ES-I3 (cell line): ENCODE measurements at regions not wholly inside any gene's neighbourhood (a gene's known extent, or its start where the extent isn't known, plus 50 kb on each side); places are given as distances from the start of the nearest gene placed in this dataset.

ENCODE experiments used
- H3K36me3 ChIP-seq: 2 replicates; pipeline ENCODE4 v1.6.1; 2013; ENCODE audit warnings: mild to moderate bottlenecking, low read length, control low read depth, moderate library complexity; ENCODE audit not compliant: insufficient read depth
- H3K4me1 ChIP-seq: 2 replicates; pipeline ENCODE4 v1.6.1; 2013; ENCODE audit warnings: mild to moderate bottlenecking, control low read depth, low read length; ENCODE audit not compliant: insufficient read depth
- H3K9ac ChIP-seq: 2 replicates; pipeline ENCODE4 v1.6.1; 2013; ENCODE audit warnings: low read depth, mild to moderate bottlenecking, low read length, moderate library complexity
- H3K9me3 ChIP-seq: 2 replicates; pipeline ENCODE4 v1.6.1; 2013; ENCODE audit warnings: mild to moderate bottlenecking, low read length, moderate library complexity; ENCODE audit not compliant: control insufficient read depth, insufficient read depth

GRCh38 chr16:85539084-85539483 is 74.0 kb upstream of the GSE1 start:
- peaks cover 3% of the 10 kb centered on the region; the same call in 1 of the 2 replicates for H3K9me3 ChIP-seq
- no peaks in the 10 kb centered on the region for H3K36me3 ChIP-seq
- H3K4me1 ChIP-seq, result peaks cover 13% of the 10 kb centered on the region; the same call in 1 of the 2 replicates
- H3K9ac ChIP-seq, result no peak overlapping the region

- Histone ChIP-seq H3K9me3 (peaks cover 3% of the 10 kb centered on the region; the same call in 1 of the 2 replicates), H3K4me1 (peaks cover 13% of the 10 kb centered on the region; the same call in 1 of the 2 replicates), H3K36me3 (no peaks in the 10 kb centered on the region), H3K9ac (no peak overlapping the region)
Measured at GRCh38 chr16:85539629-85540291, 73.4 kb upstream of the GSE1 start.

GRCh38 chr16:85541181-85541580 is 71.9 kb upstream of the GSE1 start:
- peaks cover 13% of the 10 kb centered on the region; the same call in 1 of the 2 replicates for H3K4me1 ChIP-seq
- peaks cover 3% of the 10 kb centered on the region; the same call in 1 of the 2 replicates for H3K9me3 ChIP-seq
- H3K36me3 ChIP-seq, result no peaks in the 10 kb centered on the region
- H3K9ac ChIP-seq, result no peak overlapping the region

- H3K9ac ChIP-seq, result no peak overlapping the region
- no peaks in the 10 kb centered on the region for H3K36me3 ChIP-seq
- peaks cover 3% of the 10 kb centered on the region; the same call in 1 of the 2 replicates for H3K9me3 ChIP-seq
- H3K4me1 ChIP-seq, result peaks cover 13% of the 10 kb centered on the region; the same call in 1 of the 2 replicates
Measured at GRCh38 chr16:85541619-85541979, 71.5 kb upstream of the GSE1 start.

GRCh38 chr16:85541980-85542900 is 70.9 kb upstream of the GSE1 start:
- H3K9ac ChIP-seq, result no peak overlapping the region
- peaks cover 13% of the 10 kb centered on the region; the same call in 1 of the 2 replicates for H3K4me1 ChIP-seq
- H3K36me3 ChIP-seq, result no peaks in the 10 kb centered on the region
- peaks cover 3% of the 10 kb centered on the region; the same call in 1 of the 2 replicates for H3K9me3 ChIP-seq

GRCh38 chr16:85543536-85543935 is 69.6 kb upstream of the GSE1 start:
- H3K4me1 ChIP-seq, result peaks cover 13% of the 10 kb centered on the region; the same call in 1 of the 2 replicates
- no peak overlapping the region for H3K9ac ChIP-seq
- H3K9me3 ChIP-seq, result peaks cover 3% of the 10 kb centered on the region; the same call in 1 of the 2 replicates

GRCh38 chr16:85544016-85544415 is 69.1 kb upstream of the GSE1 start:
- H3K9me3 ChIP-seq, result peaks cover 3% of the 10 kb centered on the region; the same call in 1 of the 2 replicates
- H3K9ac ChIP-seq, result no peak overlapping the region
- H3K36me3 ChIP-seq, result no peaks in the 10 kb centered on the region
- H3K4me1 ChIP-seq, result peaks cover 13% of the 10 kb centered on the region; the same call in 1 of the 2 replicates

More at GRCh38 chr16:85543536-85543935, 69.6 kb upstream of the GSE1 start:
- H3K36me3 ChIP-seq, result no peaks in the 10 kb centered on the region

- H3K4me1 ChIP-seq, result peaks cover 13% of the 10 kb centered on the region; the same call in 1 of the 2 replicates
- H3K36me3 ChIP-seq, result no peaks in the 10 kb centered on the region
- no peaks in the 10 kb centered on the region for H3K9me3 ChIP-seq
- no peak overlapping the region for H3K9ac ChIP-seq
Measured at GRCh38 chr16:85544668-85545067, 68.5 kb upstream of the GSE1 start.

- no peaks in the 10 kb centered on the region for H3K9me3 ChIP-seq
- H3K36me3 ChIP-seq, result no peaks in the 10 kb centered on the region
- peaks cover 13% of the 10 kb centered on the region; the same call in 1 of the 2 replicates for H3K4me1 ChIP-seq
- no peak overlapping the region for H3K9ac ChIP-seq
Measured at GRCh38 chr16:85545227-85545818, 67.8 kb upstream of the GSE1 start.

- H3K4me1 ChIP-seq, result peaks cover 8% of the 10 kb centered on the region; the same call in 1 of the 2 replicates
- H3K9ac ChIP-seq, result no peak overlapping the region
- no peaks in the 10 kb centered on the region for H3K36me3 ChIP-seq
- no peaks in the 10 kb centered on the region for H3K9me3 ChIP-seq
Measured at GRCh38 chr16:85546585-85547447, 66.3 kb upstream of the GSE1 start.

- Histone ChIP-seq H3K9me3 (no peaks in the 10 kb centered on the region), H3K36me3 (no peaks in the 10 kb centered on the region), H3K4me1 (0 out of 2 replicates have a peak, but pooled peaks cover 4% of the 10 kb centered on the region), H3K9ac (no peak overlapping the region)
Measured at GRCh38 chr16:85548375-85548774, 64.7 kb upstream of the GSE1 start.

GRCh38 chr16:85549766-85550421 is 63.2 kb upstream of the GSE1 start:
- Histone ChIP-seq H3K9ac (no peak overlapping the region), H3K9me3 (no peaks in the 10 kb centered on the region), H3K36me3 (no peaks in the 10 kb centered on the region), H3K4me1 (0 out of 2 replicates have a peak, but pooled peaks cover 4% of the 10 kb centered on the region)

- H3K9me3 ChIP-seq, result no peaks in the 10 kb centered on the region
- 0 out of 2 replicates have a peak, but pooled peaks cover 4% of the 10 kb centered on the region for H3K4me1 ChIP-seq
- no peaks in the 10 kb centered on the region for H3K36me3 ChIP-seq
- no peak overlapping the region for H3K9ac ChIP-seq
Measured at GRCh38 chr16:85550422-85550864, 62.7 kb upstream of the GSE1 start.
